HG02798 (cell line): ENCODE measurements at regions not wholly inside any gene's neighbourhood (a gene's known extent, or its start where the extent isn't known, plus 50 kb on each side); places are given as distances from the start of the nearest gene placed in this dataset.
"Not testable (repeated sequence)": the region's sequence is repeated elsewhere in the genome, so short reads cannot be mapped to it uniquely, and the experiment has no call there.

Experiments
- ATAC-seq: cut with Tn5 transposase; IDR thresholded peaks from one replicate; pipeline ENCODE4 v1.9.1; 2021; ENCODE audit warnings: mild to moderate bottlenecking; ENCODE audit not compliant: unreplicated experiment, poor library complexity

DNA sequence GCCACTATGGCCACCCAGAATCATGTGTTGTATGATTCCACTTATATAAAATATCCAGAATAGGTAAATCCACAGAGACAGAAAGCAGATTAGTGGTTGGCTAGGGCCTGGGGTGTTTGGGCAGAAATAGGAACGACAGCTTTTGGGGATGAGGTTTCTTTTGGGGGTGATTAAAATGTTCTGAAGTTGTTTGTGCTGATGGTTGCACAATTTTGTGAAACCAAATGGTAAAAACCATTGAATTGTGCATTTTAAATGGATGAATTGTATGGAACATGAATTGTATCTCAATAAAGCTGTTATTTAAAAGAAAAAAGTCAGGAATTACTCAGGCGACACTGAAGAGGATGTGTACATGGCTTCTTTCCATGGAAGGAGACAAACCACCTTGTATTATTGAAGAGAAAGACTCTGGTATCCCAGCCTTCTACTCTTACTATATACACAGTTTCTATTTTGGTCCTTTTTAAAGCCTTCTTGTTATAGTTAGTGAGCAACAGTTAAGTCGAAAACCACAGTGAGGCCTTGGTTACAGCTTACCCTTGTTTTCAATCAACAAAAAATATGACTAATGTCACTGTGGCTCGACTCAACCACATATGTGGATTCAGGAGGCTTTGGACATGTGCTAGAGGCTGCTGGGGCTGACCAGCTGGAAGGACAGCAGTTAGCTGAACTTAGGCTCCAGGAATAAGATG, 57.1 kb upstream of the KMT2E start:
- peak; percentile 94 for ATAC-seq

- no peak for ATAC-seq
Observed at GRCh38 chr7:104958371-104958865, 55.6 kb upstream of the KMT2E start.

DNA sequence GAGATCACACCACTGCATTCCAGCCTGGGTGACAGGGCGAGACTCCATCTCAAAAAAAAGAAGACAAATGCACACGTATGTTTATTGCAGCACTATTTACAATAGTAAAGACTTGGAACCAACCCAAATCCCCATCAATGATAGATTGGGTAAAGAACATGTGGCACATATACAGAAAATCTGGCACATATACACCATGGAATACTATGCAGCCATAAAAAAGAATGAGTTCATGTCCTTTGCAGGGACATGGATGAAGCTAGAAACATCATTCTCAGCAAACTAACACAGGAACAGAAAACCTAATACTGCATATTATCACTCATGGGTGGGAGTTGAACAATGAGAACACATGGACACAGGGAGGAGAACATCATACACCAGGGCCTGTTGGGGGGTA, 54.5 kb upstream of the KMT2E start:
- not testable (repeated sequence) for ATAC-seq

DNA sequence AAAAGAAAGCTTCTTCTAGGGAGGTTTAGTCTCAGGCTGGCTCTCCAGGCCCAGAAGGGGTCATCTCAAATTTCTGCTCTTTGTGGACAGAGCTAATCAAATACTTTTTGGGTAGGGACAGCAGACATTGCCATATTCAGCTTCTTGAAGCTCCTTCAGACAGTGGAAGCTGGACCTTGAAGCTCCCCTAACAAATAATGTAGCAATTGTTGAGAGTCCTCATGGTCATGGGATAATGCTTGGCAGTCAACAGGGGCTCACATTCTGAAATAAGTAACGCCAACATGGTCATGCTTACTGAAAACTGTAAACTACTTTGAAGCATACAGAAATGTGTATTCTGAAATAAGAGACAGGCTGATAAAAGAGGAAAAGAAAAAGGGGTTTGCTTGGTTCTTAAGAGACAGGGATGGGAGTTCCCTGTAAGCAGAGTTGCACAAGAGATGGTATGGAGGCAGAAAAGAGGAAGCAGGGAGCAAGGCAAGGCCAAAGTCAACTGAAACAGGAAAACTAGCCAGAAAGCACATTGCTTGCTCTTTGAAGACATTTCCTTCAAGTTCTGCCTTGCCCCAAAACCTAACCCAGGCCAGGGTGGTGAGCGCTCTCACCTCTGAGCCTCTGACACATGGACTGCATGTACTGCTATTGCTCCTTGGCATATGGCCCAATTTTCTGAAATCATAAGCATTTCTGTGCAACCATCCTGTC, 53.1 kb upstream of the KMT2E start:
- peak; percentile 32 for ATAC-seq

GRCh38 chr7:104961821-104962220, 52.2 kb upstream of the KMT2E start:
- no peak for ATAC-seq

DNA sequence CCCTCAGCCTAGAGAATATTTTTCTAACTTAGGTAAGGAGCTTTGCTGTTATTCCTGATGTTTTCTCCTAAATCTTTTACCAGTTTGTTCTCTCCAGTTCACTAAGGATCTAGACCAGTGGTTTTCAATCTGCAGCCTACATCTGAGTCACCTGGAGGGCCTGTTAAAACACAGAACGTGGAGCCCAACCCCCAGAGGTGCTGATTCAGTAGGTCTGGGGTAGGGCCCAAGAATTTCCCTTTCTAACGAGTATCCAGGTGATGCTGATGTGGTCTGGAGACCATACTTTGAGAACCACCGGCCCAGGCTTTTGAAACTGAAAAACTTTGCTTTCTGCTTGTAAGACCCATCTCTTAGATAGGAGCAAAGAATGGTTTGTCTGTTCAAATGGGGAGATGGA, 51.2 kb upstream of the KMT2E start:
- peak; percentile 53 for ATAC-seq

- no peak for ATAC-seq
Observed at GRCh38 chr7:104963378-104963990, 50.5 kb upstream of the KMT2E start.

DNA sequence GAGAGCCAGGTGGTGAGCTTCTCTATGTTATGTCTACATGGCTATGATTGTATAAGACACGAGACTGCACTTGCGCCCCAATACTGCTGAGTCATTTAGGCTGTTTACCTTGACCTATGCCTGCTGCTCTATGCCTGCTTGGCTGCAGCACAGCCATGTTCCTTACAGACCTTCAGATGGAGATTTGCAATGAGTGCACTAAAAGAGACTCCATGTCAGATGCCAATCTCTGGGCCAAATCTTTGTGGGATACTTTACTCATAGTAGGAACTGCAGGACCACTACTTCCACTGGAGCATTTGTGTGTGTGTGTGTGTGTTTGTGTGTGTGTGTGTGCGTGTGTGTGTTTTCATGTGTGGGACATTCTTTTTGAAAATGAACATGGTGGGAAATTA, 50.0 kb upstream of the KMT2E start:
- no peak for ATAC-seq
